HEK293 (cell line): ENCODE measurements at regions not wholly inside any gene's neighbourhood (a gene's known extent, or its start where the extent isn't known, plus 50 kb on each side); places are given as distances from the start of the nearest gene placed in this dataset.

Experiments
- CTCF ChIA-PET: fragments of 350-600 bp; formaldehyde crosslinking; extraction: SDS; loops from one replicate; lab custom pipeline; 2021; ENCODE audit warnings: antibody characterized with exemption; lab: Yijun Ruan, JAX
- POLR2A ChIA-PET: fragments of 300-600 bp; formaldehyde crosslinking; extraction: SDS; loops from one replicate; lab custom pipeline; 2020; ENCODE audit warnings: antibody characterized with exemption, inconsistent platforms; lab: Yijun Ruan, JAX
- H3K27ac ChIP-seq: fragments of 200-500 bp; sonication (Bioruptor generic); 2 replicates; pipeline ENCODE4 v1.5.1; 2014; ENCODE audit warnings: low read depth, low read length, control low read depth, inconsistent platforms; ENCODE audit errors: extremely low read depth
- H3K36me3 ChIP-seq, 2 experiments: fragments of 200-500 bp in 1 of 2; sonication (Bioruptor generic) in 1 of 2; 1 replicate in 1 of 2; 2 replicates in 1 of 2; pipeline ENCODE4 v1.5.1; 2014 to 2017; ENCODE audit warnings: inconsistent platforms in 2 of 2, low read length in 2 of 2; ENCODE audit not compliant: control insufficient read depth in 2 of 2, insufficient read depth in 1 of 2
- H3K4me1 ChIP-seq: fragments of 200-500 bp; sonication (Bioruptor generic); 2 replicates; pipeline ENCODE4 v1.5.1; 2014; ENCODE audit warnings: mild to moderate bottlenecking, low read length, inconsistent platforms; ENCODE audit not compliant: control insufficient read depth, insufficient read depth
- H3K4me3 ChIP-seq: 2 replicates; pipeline ENCODE4 v1.5.1; 2011; ENCODE audit warnings: low read depth, mild to moderate bottlenecking, control low read depth, low read length, moderate library complexity
- H3K9me3 ChIP-seq: fragments of 200-500 bp; sonication (Bioruptor generic); 2 replicates; pipeline ENCODE4 v1.5.1; 2014; ENCODE audit warnings: low read depth, low read length, inconsistent platforms; ENCODE audit not compliant: control insufficient read depth, insufficient read depth
- GLI4 ChIP-seq: fragments of 450-650 bp; formaldehyde crosslinking; IDR thresholded peaks from 2 replicates; pipeline ENCODE4 v1.5.1; 2016; ENCODE audit warnings: missing biosample characterization, missing genetic modification characterization
- KLF1 ChIP-seq: fragments of 450-650 bp; formaldehyde crosslinking; IDR thresholded peaks from 2 replicates; pipeline ENCODE4 v1.5.1; 2016; ENCODE audit warnings: missing biosample characterization, missing genetic modification characterization
- KLF8 ChIP-seq: fragments of 450-650 bp; formaldehyde crosslinking; IDR thresholded peaks from 2 replicates; pipeline ENCODE4 v1.5.1; 2016; ENCODE audit warnings: missing biosample characterization, missing genetic modification characterization
- MYNN ChIP-seq: fragments of 450-650 bp; formaldehyde crosslinking; IDR thresholded peaks from 2 replicates; pipeline ENCODE4 v1.5.1; 2016; ENCODE audit warnings: missing biosample characterization, missing genetic modification characterization, borderline replicate concordance
- OVOL3 ChIP-seq: fragments of 450-650 bp; formaldehyde crosslinking; IDR thresholded peaks from 2 replicates; pipeline ENCODE4 v1.5.1; 2016; ENCODE audit warnings: missing biosample characterization, missing genetic modification characterization
- TCF7L2 ChIP-seq: IDR thresholded peaks from 2 replicates; pipeline ENCODE4 v1.6.1; 2011; ENCODE audit warnings: low read depth, mild to moderate bottlenecking, inconsistent platforms, low read length, moderate library complexity, borderline replicate concordance
- ZBTB17 ChIP-seq: fragments of 450-650 bp; formaldehyde crosslinking; IDR thresholded peaks from 2 replicates; pipeline ENCODE4 v1.5.1; 2016; ENCODE audit warnings: missing biosample characterization, missing genetic modification characterization
- ZBTB20 ChIP-seq: fragments of 450-650 bp; formaldehyde crosslinking; IDR thresholded peaks from 2 replicates; pipeline ENCODE4 v1.5.1; 2016; ENCODE audit warnings: missing biosample characterization, missing genetic modification characterization
- ZNF175 ChIP-seq: fragments of 450-650 bp; formaldehyde crosslinking; IDR thresholded peaks from 2 replicates; pipeline ENCODE4 v1.5.1; 2016; ENCODE audit warnings: missing biosample characterization, missing genetic modification characterization
- ZNF19 ChIP-seq: fragments of 450-650 bp; formaldehyde crosslinking; IDR thresholded peaks from 2 replicates; pipeline ENCODE4; 2016; ENCODE audit warnings: missing biosample characterization, missing genetic modification characterization, low read depth
- ZNF202 ChIP-seq: fragments of 450-650 bp; formaldehyde crosslinking; IDR thresholded peaks from 2 replicates; pipeline ENCODE4 v1.5.1; 2016; ENCODE audit warnings: missing biosample characterization, missing genetic modification characterization, borderline replicate concordance
- ZNF211 ChIP-seq: fragments of 450-650 bp; formaldehyde crosslinking; IDR thresholded peaks from 2 replicates; pipeline ENCODE4 v1.5.1; 2016; ENCODE audit warnings: low read depth, missing biosample characterization, missing genetic modification characterization
- ZNF24 ChIP-seq: fragments of 450-650 bp; formaldehyde crosslinking; IDR thresholded peaks from 2 replicates; pipeline ENCODE4 v1.5.1; 2016; ENCODE audit warnings: missing biosample characterization, missing genetic modification characterization
- ZNF501 ChIP-seq: fragments of 450-650 bp; formaldehyde crosslinking; IDR thresholded peaks from 2 replicates; pipeline ENCODE4 v1.5.1; 2016; ENCODE audit warnings: missing biosample characterization, missing genetic modification characterization
- ZNF596 ChIP-seq: fragments of 450-650 bp; IDR thresholded peaks from 2 replicates; pipeline ENCODE4 v1.5.0; 2018; ENCODE audit warnings: missing biosample characterization, mild to moderate bottlenecking, missing genetic modification characterization, moderate library complexity
- ZNF792 ChIP-seq: fragments of 450-650 bp; formaldehyde crosslinking; IDR thresholded peaks from 2 replicates; pipeline ENCODE4 v1.5.1; 2016; ENCODE audit warnings: missing biosample characterization, missing genetic modification characterization
- TF ChIP-seq, protein P1 (sequence below): fragments of 450-650 bp; formaldehyde crosslinking; IDR thresholded peaks from 2 replicates; pipeline ENCODE4 v1.5.1; 2016; ENCODE audit warnings: missing biosample characterization, missing genetic modification characterization
- TF ChIP-seq, protein P2 (sequence below): fragments of 450-650 bp; formaldehyde crosslinking; IDR thresholded peaks from 2 replicates; pipeline ENCODE4 v1.5.1; 2016; ENCODE audit warnings: missing biosample characterization, missing genetic modification characterization
- TF ChIP-seq, protein P3 (sequence below): fragments of 450-650 bp; formaldehyde crosslinking; IDR thresholded peaks from 2 replicates; pipeline ENCODE4 v1.5.1; 2016; ENCODE audit warnings: missing biosample characterization, missing genetic modification characterization, borderline replicate concordance
- TF ChIP-seq, protein P4 (sequence below): fragments of 450-650 bp; formaldehyde crosslinking; IDR thresholded peaks from 2 replicates; pipeline ENCODE4 v1.5.1; 2016; ENCODE audit warnings: missing biosample characterization, missing genetic modification characterization

DNA sequence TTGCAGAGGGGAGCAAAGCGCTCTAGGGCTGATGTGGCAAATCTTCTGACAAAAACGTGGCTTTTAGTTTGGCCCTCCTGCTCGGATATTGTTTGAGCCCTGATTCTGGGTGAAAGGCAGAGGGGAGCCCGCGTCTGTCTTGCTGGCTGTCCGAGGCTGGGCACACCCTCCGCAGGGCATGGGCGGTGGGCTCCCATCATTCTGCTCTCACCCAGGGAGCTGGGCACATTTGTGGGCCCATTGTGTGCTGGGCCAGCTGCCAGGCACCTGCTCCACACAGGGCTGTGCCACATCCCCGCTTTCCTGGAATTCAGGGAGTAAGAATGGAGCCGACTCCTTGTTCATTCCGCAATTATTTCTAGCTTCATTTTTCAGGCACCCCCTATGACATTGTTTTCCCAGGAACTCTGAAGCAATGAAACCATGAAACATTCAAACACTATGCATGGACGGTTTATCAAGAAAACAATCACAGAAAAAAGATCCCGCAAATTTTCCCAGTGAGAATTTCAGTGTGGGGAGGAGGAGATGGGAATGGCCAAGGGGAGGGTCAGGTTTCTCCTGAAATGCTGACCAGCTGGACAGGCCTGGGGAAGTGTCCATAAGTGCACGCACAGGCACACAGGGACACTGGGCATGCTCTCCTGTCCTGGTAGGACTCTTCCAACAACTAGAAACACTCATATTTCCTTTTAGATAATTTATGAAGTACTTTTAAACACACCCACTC lies 341.1 kb downstream of the CXCL12 start:
- no peak overlapping the region for H3K27ac ChIP-seq
- H3K4me1 ChIP-seq = no peaks in the 10 kb centered on the region
- no peaks in the 10 kb centered on the region for H3K36me3 ChIP-seq
- ChIA-PET POLR2A (no interaction called here), CTCF (no interaction called here)
- TF ChIP-seq, protein P1, sequence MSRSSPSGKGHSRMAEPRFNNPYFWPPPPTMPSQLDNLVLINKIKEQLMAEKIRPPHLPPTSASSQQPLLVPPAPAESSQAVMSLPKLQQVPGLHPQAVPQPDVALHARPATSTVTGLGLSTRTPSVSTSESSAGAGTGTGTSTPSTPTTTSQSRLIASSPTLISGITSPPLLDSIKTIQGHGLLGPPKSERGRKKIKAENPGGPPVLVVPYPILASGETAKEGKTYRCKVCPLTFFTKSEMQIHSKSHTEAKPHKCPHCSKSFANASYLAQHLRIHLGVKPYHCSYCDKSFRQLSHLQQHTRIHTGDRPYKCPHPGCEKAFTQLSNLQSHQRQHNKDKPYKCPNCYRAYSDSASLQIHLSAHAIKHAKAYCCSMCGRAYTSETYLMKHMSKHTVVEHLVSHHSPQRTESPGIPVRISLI (tag by site-specific recombination) = no peak
- TF ChIP-seq ZNF24 (tag by site-specific recombination) = no peak
- no peak for TF ChIP-seq GLI4
- no peak for TF ChIP-seq ZNF202 (tag by site-specific recombination)
- no peak for TF ChIP-seq ZNF211 (tag by site-specific recombination)
- TF ChIP-seq ZNF175 = no peak
- TF ChIP-seq TCF7L2 = no peak
- H3K9me3 ChIP-seq = no peaks in the 10 kb centered on the region
- H3K4me3 ChIP-seq = no peak overlapping the region

DNA sequence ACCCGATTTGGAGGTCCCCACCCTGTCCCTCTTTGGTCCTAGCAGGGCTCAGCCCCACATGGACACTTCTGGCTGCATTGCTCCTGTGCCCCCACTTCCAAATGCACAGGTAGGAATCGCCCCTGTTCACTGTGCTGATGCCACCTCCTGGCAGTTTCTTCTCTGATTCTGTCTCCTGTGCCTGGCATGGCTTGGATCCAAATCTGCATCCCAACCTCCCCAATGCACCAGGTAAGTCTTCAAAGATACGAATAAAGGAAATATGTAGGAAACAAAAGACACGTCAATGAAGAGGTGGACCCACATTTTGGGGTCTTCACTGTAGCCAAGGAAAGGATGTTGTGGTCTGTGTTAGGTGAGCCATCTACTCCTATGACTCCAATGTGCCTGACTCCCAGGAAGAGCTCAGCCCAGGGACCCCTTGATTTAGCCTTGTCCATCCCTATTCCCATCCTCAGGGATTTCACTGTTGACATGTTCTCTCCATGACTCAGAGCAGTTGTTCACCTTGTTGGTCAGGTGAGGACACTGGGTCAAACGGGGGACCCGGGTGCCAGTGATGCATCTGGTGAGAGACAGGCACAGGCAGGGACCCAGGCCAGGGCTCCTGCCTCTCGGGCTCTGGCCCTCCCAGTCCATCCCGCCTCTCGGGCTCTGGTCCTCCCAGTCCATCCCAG lies 341.8 kb downstream of the CXCL12 start:
- ChIA-PET POLR2A (no interaction called here), CTCF (no interaction called here)
- TF ChIP-seq ZNF175 (no peak), ZNF19 (tag by site-specific recombination) (no peak), KLF1 (no peak), ZBTB20 (tag by site-specific recombination) (no peak), KLF8 (tag by site-specific recombination) (no peak), OVOL3 (tag by site-specific recombination) (no peak)
- TF ChIP-seq, protein P2, sequence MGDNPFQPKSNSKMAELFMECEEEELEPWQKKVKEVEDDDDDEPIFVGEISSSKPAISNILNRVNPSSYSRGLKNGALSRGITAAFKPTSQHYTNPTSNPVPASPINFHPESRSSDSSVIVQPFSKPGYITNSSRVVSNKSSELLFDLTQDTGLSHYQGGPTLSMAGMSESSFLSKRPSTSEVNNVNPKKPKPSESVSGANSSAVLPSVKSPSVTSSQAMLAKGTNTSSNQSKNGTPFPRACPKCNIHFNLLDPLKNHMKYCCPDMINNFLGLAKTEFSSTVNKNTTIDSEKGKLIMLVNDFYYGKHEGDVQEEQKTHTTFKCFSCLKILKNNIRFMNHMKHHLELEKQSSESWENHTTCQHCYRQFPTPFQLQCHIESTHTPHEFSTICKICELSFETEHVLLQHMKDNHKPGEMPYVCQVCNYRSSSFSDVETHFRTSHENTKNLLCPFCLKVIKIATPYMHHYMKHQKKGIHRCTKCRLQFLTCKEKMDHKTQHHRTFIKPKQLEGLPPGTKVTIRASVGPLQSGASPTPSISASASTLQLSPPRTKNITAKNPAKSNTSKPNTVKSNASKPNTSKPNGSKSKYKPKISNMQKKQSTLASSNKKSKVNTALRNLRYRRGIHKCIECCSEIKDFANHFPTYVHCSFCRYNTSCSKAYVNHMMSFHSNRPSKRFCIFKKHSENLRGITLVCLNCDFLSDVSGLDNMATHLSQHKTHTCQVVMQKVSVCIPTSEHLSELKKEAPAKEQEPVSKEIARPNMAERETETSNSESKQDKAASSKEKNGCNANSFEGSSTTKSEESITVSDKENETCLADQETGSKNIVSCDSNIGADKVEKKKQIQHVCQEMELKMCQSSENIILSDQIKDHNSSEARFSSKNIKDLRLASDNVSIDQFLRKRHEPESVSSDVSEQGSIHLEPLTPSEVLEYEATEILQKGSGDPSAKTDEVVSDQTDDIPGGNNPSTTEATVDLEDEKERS (tag by site-specific recombination) = no peak
- TF ChIP-seq, protein P3, sequence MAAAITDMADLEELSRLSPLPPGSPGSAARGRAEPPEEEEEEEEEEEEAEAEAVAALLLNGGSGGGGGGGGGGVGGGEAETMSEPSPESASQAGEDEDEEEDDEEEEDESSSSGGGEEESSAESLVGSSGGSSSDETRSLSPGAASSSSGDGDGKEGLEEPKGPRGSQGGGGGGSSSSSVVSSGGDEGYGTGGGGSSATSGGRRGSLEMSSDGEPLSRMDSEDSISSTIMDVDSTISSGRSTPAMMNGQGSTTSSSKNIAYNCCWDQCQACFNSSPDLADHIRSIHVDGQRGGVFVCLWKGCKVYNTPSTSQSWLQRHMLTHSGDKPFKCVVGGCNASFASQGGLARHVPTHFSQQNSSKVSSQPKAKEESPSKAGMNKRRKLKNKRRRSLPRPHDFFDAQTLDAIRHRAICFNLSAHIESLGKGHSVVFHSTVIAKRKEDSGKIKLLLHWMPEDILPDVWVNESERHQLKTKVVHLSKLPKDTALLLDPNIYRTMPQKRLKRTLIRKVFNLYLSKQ (tag by site-specific recombination) = no peak
- H3K4me1 ChIP-seq = no peaks in the 10 kb centered on the region
- no peak overlapping the region for H3K27ac ChIP-seq
- no peaks in the 10 kb centered on the region for H3K9me3 ChIP-seq
- no peaks in the 10 kb centered on the region for H3K36me3 ChIP-seq
- H3K4me3 ChIP-seq = no peak overlapping the region

DNA sequence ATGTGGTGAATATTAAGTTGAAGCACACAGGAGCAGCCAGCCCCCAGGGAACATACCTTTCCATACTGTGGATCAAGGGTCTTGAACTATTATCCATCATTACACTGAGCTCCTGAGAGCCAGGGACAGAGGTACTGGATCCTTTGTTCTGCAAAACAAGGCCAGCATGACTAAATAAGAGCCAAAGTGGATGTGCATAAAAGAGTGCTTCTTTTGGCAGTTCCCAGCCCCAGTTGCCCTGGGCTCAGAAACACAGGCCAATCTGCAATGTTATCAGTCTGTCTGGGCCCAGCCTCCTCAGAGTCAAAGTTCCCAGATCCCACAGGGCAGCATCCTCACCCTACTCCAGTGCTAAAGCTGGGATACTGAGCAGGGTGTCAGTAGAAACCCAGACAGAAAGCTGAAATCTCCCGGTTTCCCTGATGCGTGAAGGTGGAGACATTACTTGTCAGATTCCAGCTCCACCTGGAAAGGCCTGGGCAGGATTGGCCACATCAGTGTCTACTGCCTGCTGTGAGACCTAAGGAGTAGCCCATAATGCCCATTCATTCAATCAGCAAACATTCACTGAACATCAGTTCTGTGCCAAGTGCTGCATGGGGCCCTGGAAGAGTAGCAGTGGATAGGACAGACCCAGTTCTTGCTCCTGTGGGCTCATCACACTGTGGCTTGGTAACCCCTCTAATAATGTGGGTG lies 342.7 kb downstream of the CXCL12 start:
- no peaks in the 10 kb centered on the region for H3K9me3 ChIP-seq
- CTCF ChIA-PET = no interaction called here

More for the DNA sequence above, 342.7 kb downstream of the CXCL12 start:
- no peak for TF ChIP-seq ZNF501
- TF ChIP-seq MYNN (tag by site-specific recombination) = no peak
- no peak for TF ChIP-seq ZNF792
- no peak for TF ChIP-seq ZNF596 (tag by site-specific recombination)
- TF ChIP-seq, protein P4, sequence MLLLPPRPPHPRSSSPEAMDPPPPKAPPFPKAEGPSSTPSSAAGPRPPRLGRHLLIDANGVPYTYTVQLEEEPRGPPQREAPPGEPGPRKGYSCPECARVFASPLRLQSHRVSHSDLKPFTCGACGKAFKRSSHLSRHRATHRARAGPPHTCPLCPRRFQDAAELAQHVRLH (tag by site-specific recombination) = no peak
- TF ChIP-seq ZNF24 (tag by site-specific recombination) = no peak
- TF ChIP-seq ZBTB17 (tag by site-specific recombination) = no peak
- no peak overlapping the region for H3K27ac ChIP-seq
- no peaks in the 10 kb centered on the region for H3K36me3 ChIP-seq
- H3K4me3 ChIP-seq = no peak overlapping the region
- POLR2A ChIA-PET = no interaction called here
- H3K4me1 ChIP-seq = no peaks in the 10 kb centered on the region
